Large intestine (tissue), 3 donors: ENCODE measurements at regions not wholly inside any gene's neighbourhood (a gene's known extent, or its start where the extent isn't known, plus 50 kb on each side); places are given as distances from the start of the nearest gene placed in this dataset.
"Not testable (repeated sequence)": the region's sequence is repeated elsewhere in the genome, so short reads cannot be mapped to it uniquely, and the experiment has no call there.

Source experiments
- DNase-seq, 2 donors: peaks; one replicate each; pipeline versions ENCODE4 v3.0.0 to v3.0.0-alpha.2; 2013
- H3K27ac ChIP-seq: one replicate; pipeline ENCODE4 v1.5.1; 2013; ENCODE audit warnings: low read length
- H3K27me3 ChIP-seq: 2 replicates; pipeline ENCODE4 v1.6.1; 2013; ENCODE audit warnings: low read length; ENCODE audit not compliant: control insufficient read depth, insufficient read depth
- H3K36me3 ChIP-seq: 2 replicates; pipeline ENCODE4 v1.6.1; 2013; ENCODE audit warnings: low read length; ENCODE audit not compliant: control insufficient read depth, insufficient read depth
- H3K4me1 ChIP-seq: one replicate; pipeline ENCODE4 v1.6.1; 2013; ENCODE audit warnings: low read length; ENCODE audit not compliant: control insufficient read depth, insufficient read depth
- H3K4me3 ChIP-seq: one replicate; pipeline ENCODE4 v1.5.1; 2013; ENCODE audit warnings: low read length
- H3K9me3 ChIP-seq: one replicate; pipeline ENCODE4 v1.6.1; 2013; ENCODE audit warnings: mild to moderate bottlenecking, low read depth, low read length, moderate library complexity; ENCODE audit not compliant: control insufficient read depth
- WGBS: methylation state at CpG from one replicate; pipeline ENCODE4 v1.1.5; 2013; ENCODE audit warnings: low lambda C conversion rate; ENCODE audit not compliant: insufficient coverage; 5-methylcytosine and 5-hydroxymethylcytosine counted together

GRCh38 chr1:30101487-30102227 is 621.7 kb downstream of the MATN1 start:
- WGBS = no CpG with 5 or more reads among the region's 9 CpGs
- no peak overlapping the region for H3K4me3 ChIP-seq
- H3K4me1 ChIP-seq = no peaks in the 10 kb centered on the region
- no peak for DNase-seq
- H3K27ac ChIP-seq = no peak overlapping the region
- peaks cover 10% of the 10 kb centered on the region for H3K27me3 ChIP-seq
- H3K9me3 ChIP-seq = peaks cover 3% of the 10 kb centered on the region
- H3K36me3 ChIP-seq = no peaks in the 10 kb centered on the region

DNA sequence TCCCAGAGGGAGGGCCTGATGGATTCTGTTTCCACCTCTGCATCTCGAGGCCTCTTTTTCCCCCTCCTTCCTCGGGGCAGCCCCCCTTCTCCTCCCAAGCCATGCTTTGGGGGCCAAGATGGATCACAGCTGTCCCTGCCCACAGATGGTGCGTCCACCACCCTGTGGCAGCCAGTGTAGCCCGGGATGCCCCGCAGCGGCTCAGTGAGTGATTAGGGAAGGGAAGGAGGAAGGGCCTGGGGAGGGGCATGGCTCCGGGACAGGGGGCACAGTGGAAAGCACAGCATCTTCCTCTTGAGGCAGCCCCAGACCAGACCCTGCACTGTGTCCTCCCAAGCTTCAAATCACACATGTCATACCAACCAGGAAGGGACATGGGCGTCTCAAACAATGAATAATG is 622.4 kb downstream of the MATN1 start:
- Histone ChIP-seq H3K27me3 (peaks cover 10% of the 10 kb centered on the region), H3K27ac (no peak overlapping the region), H3K4me3 (no peak overlapping the region), H3K9me3 (peaks cover 3% of the 10 kb centered on the region), H3K4me1 (no peaks in the 10 kb centered on the region), H3K36me3 (no peaks in the 10 kb centered on the region)
- DNase-seq = no peak
- WGBS = no CpG with 5 or more reads among the region's 8 CpGs

DNA sequence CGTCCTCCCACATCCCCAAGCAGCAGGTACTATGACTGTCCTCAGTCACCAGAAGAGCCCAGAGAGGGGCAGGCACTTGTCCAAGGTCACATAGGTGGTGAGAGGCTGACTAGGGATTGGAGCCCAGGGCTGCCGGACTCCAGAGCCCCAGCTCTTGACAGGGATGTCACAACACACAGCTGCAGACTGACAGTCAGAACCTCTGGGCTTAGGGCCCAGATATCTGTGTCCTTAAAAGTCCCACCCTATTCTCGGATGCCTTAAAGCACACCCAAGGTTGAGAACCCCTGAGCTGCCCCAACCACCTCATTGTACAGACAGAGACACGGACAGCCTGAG is 622.9 kb downstream of the MATN1 start:
- Histone ChIP-seq H3K4me3 (no peak overlapping the region), H3K4me1 (no peaks in the 10 kb centered on the region), H3K27ac (no peak overlapping the region), H3K27me3 (peaks cover 10% of the 10 kb centered on the region), H3K9me3 (peaks cover 3% of the 10 kb centered on the region), H3K36me3 (no peaks in the 10 kb centered on the region)
- no peak for DNase-seq
- no CpG with 5 or more reads among the region's 4 CpGs for WGBS

- WGBS = no CpG with 5 or more reads among the region's 24 CpGs
- no peak for DNase-seq
Observed at GRCh38 chr1:30099587-30100523, 623.5 kb downstream of the MATN1 start.

DNA sequence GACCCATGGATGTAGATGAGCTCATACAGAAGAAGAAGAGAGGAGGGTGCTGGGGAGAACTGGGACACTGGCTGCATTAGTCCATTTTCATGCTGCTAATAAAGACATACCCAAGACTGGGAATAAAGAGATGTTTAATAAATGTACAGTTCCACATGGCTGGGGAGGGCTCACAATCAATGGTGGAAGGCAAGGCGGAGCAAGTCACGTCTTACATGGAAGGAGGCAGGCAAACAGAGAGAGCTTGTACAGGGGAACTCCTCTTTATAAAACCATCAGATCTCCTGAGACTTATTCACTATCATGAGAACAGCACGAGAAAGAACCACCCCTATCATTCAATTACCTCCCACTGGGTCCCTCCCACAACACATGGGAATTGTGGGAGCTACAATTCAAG is 625.5 kb downstream of the MATN1 start:
- H3K27ac ChIP-seq, H3K27me3 ChIP-seq, DNase-seq, H3K36me3 ChIP-seq, H3K9me3 ChIP-seq, H3K4me3 ChIP-seq, H3K4me1 ChIP-seq: not testable (repeated sequence)
- 83% methylated on average over 2 of the region's 3 CpGs for WGBS

More at GRCh38 chr1:30099587-30100523, 623.5 kb downstream of the MATN1 start:
- H3K4me3 ChIP-seq = no peak overlapping the region
- peaks cover 3% of the 10 kb centered on the region for H3K9me3 ChIP-seq
- H3K4me1 ChIP-seq = no peaks in the 10 kb centered on the region
- peaks cover 7% of the 10 kb centered on the region for H3K27me3 ChIP-seq
- no peaks in the 10 kb centered on the region for H3K36me3 ChIP-seq
- no peak overlapping the region for H3K27ac ChIP-seq

GRCh38 chr1:30095451-30096025 is 627.8 kb downstream of the MATN1 start:
- no peak overlapping the region for H3K4me3 ChIP-seq
- no peaks in the 10 kb centered on the region for H3K4me1 ChIP-seq
- H3K27me3 ChIP-seq = no peaks in the 10 kb centered on the region
- no peak overlapping the region for H3K27ac ChIP-seq
- H3K36me3 ChIP-seq = no peaks in the 10 kb centered on the region
- DNase-seq = no peak
- WGBS = no CpG with 5 or more reads among the region's 9 CpGs
- peaks cover 20% of the 10 kb centered on the region for H3K9me3 ChIP-seq

DNA sequence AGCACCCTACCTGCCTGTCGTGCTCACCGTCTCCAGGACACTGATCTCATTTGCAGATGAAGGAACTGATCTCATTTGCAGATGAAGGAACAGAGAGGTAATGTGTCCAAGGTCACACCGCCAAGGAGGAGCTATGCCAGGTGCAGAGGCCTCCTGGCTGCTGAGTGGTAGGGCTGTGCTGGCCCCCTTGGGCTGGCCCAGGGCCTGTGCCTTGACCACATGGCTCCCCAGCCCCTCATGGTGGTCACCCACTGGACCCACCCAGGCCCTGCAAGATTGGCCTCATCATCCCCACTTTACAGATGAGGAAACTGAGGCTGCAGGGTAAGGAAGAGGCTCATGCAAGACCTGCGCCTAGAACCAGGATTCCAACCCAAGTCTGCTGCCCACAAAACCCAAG is 628.3 kb downstream of the MATN1 start:
- no peaks in the 10 kb centered on the region for H3K36me3 ChIP-seq
- H3K4me3 ChIP-seq = no peak overlapping the region
- H3K27me3 ChIP-seq = no peaks in the 10 kb centered on the region
- H3K27ac ChIP-seq = no peak overlapping the region
- no peak for DNase-seq
- no CpG with 5 or more reads among the region's 4 CpGs for WGBS
- H3K9me3 ChIP-seq = peaks cover 20% of the 10 kb centered on the region
- no peaks in the 10 kb centered on the region for H3K4me1 ChIP-seq

GRCh38 chr1:30092051-30092858 is 631.1 kb downstream of the MATN1 start:
- H3K9me3 ChIP-seq = peaks cover 18% of the 10 kb centered on the region
- no peaks in the 10 kb centered on the region for H3K36me3 ChIP-seq
- no peak overlapping the region for H3K4me3 ChIP-seq
- no CpG with 5 or more reads among the region's 12 CpGs for WGBS
- no peak for DNase-seq
- H3K4me1 ChIP-seq = peaks cover 3% of the 10 kb centered on the region
- no peak overlapping the region for H3K27ac ChIP-seq
- H3K27me3 ChIP-seq = peaks cover 2% of the 10 kb centered on the region

- H3K36me3 ChIP-seq = no peaks in the 10 kb centered on the region
- peaks cover 3% of the 10 kb centered on the region for H3K4me1 ChIP-seq
- DNase-seq = no peak
- no CpG with 5 or more reads among the region's 10 CpGs for WGBS
- no peak overlapping the region for H3K4me3 ChIP-seq
- H3K27ac ChIP-seq = no peak overlapping the region
- peaks cover 16% of the 10 kb centered on the region for H3K9me3 ChIP-seq
- H3K27me3 ChIP-seq = peaks cover 5% of the 10 kb centered on the region
Observed at GRCh38 chr1:30090162-30090820, 633.1 kb downstream of the MATN1 start.
